CD14-positive monocyte (primary cell): ENCODE measurements at regions not wholly inside any gene's neighbourhood (a gene's known extent, or its start where the extent isn't known, plus 50 kb on each side); places are given as distances from the start of the nearest gene placed in this dataset.

Experiments used
- DNase-seq, 3 donors: peaks; one replicate each; pipeline ENCODE4 v3.0.0-alpha.2; 2011 to 2022
- H2AFZ ChIP-seq: 2 replicates; pipeline ENCODE4 v1.6.0; 2012; ENCODE audit warnings: mild to moderate bottlenecking, low read depth, low read length, inconsistent platforms; ENCODE audit not compliant: insufficient read depth, poor library complexity, severe bottlenecking
- H3K27ac ChIP-seq, 2 donors: 1 replicate in 1 of 2; 2 replicates in 1 of 2; pipeline ENCODE4 v1.5.1; 2012 to 2013; ENCODE audit warnings: low read length in 2 of 2, control low read depth in 1 of 2, inconsistent platforms in 1 of 2, low read depth in 1 of 2, mild to moderate bottlenecking in 1 of 2
- H3K27me3 ChIP-seq, 2 donors: one replicate each; pipeline versions ENCODE4 v1.6.0 to v1.6.1; 2011 to 2013; ENCODE audit warnings: low read length in 2 of 2; ENCODE audit not compliant: control insufficient read depth in 2 of 2, insufficient read depth in 2 of 2
- H3K36me3 ChIP-seq, 2 donors: replicated peaks in 1 of 2; 1 replicate in 1 of 2; 2 replicates in 1 of 2; pipeline versions ENCODE4 v1.5.1 to v1.6.1; 2012 to 2013; ENCODE audit warnings: low read length in 2 of 2, control low read depth in 1 of 2, inconsistent platforms in 1 of 2, mild to moderate bottlenecking in 1 of 2; ENCODE audit not compliant: insufficient read depth in 2 of 2, control insufficient read depth in 1 of 2
- H3K4me1 ChIP-seq, 2 donors: 1 replicate in 1 of 2; 2 replicates in 1 of 2; pipeline versions ENCODE4 v1.5.1 to v1.6.1; 2012 to 2013; ENCODE audit warnings: low read length in 2 of 2, control low read depth in 1 of 2, inconsistent platforms in 1 of 2, mild to moderate bottlenecking in 1 of 2, moderate library complexity in 1 of 2; ENCODE audit not compliant: insufficient read depth in 2 of 2, control insufficient read depth in 1 of 2
- H3K4me2 ChIP-seq: replicated peaks from 2 replicates; pipeline ENCODE3; 2012; ENCODE audit warnings: low read length, moderate library complexity, mild to moderate bottlenecking; ENCODE audit not compliant: poor library complexity, severe bottlenecking; ENCODE audit errors: extremely low read depth
- H3K4me3 ChIP-seq, 3 experiments: fragments of 200-600 bp in 1 of 3; sonication (generic) in 1 of 3; replicated peaks in 1 of 3; 1 replicate in 2 of 3; 2 replicates in 1 of 3; pipeline ENCODE4 v1.5.1; 2011 to 2013; ENCODE audit warnings: low read length in 3 of 3, mild to moderate bottlenecking in 3 of 3, control low read depth in 2 of 3, low read depth in 2 of 3, inconsistent platforms in 1 of 3, moderate library complexity in 1 of 3
- H3K79me2 ChIP-seq: 2 replicates; pipeline ENCODE4 v1.6.0; 2012; ENCODE audit warnings: mild to moderate bottlenecking, control low read depth, inconsistent platforms, low read length, moderate library complexity; ENCODE audit not compliant: insufficient read depth
- H3K9ac ChIP-seq: 2 replicates; pipeline ENCODE4 v1.6.0; 2017; ENCODE audit warnings: low read length, mild to moderate bottlenecking; ENCODE audit not compliant: insufficient read depth, poor library complexity, severe bottlenecking
- H3K9me3 ChIP-seq, 2 donors: replicated peaks in 1 of 2; 1 replicate in 1 of 2; 2 replicates in 1 of 2; pipeline versions ENCODE4 v1.5.1 to v1.6.1; 2012 to 2013; ENCODE audit warnings: low read length in 2 of 2, control low read depth in 1 of 2; ENCODE audit not compliant: control insufficient read depth in 1 of 2, insufficient read depth in 1 of 2
- H4K20me1 ChIP-seq: 2 replicates; pipeline ENCODE4 v1.6.0; 2012; ENCODE audit warnings: mild to moderate bottlenecking, low read length, control low read depth, moderate library complexity; ENCODE audit not compliant: insufficient read depth
- H3K27ac Mint-ChIP-seq, 7 donors: one replicate each; pipeline ENCODE4 v1.8.0; 2020; ENCODE audit warnings: mild to moderate bottlenecking in 7 of 7, mixed read lengths in 7 of 7, moderate library complexity in 6 of 7, inconsistent platforms in 2 of 7
- H3K27me3 Mint-ChIP-seq, 3 donors: one replicate each; pipeline ENCODE4 v1.8.0; 2021 to 2022; ENCODE audit warnings: low read depth in 3 of 3, mild to moderate bottlenecking in 3 of 3, mixed read lengths in 3 of 3, moderate library complexity in 3 of 3, inconsistent platforms in 1 of 3
- H3K36me3 Mint-ChIP-seq, 2 donors: one replicate each; pipeline ENCODE4 v1.8.0; 2020; ENCODE audit warnings: mixed read lengths in 2 of 2, inconsistent platforms in 1 of 2, mild to moderate bottlenecking in 1 of 2
- H3K4me1 Mint-ChIP-seq: one replicate; pipeline ENCODE4 v1.8.0; 2020; ENCODE audit warnings: mild to moderate bottlenecking, mixed read lengths
- H3K4me3 Mint-ChIP-seq, 2 donors: one replicate each; pipeline ENCODE4 v1.8.0; 2020; ENCODE audit warnings: mild to moderate bottlenecking in 2 of 2, mixed read lengths in 2 of 2, moderate library complexity in 1 of 2
- H3K9me3 Mint-ChIP-seq, 7 donors: one replicate each; pipeline ENCODE4 v1.8.0; 2020 to 2022; ENCODE audit warnings: mixed read lengths in 7 of 7, mild to moderate bottlenecking in 6 of 7, moderate library complexity in 6 of 7, inconsistent platforms in 2 of 7
- WGBS: methylation state at CpG from one replicate; pipeline ENCODE4 v1.1.5; 2013; ENCODE audit warnings: missing lambda C conversion rate; ENCODE audit not compliant: insufficient coverage; 5-methylcytosine and 5-hydroxymethylcytosine counted together
- intact Hi-C, 2 donors: fragments of 100-400 bp; cut with micrococcal nuclease; formaldehyde crosslinking; loops; one replicate each; pipeline versions ENCODE4 v1.15.0 to v1.15.1; 2023
- TF ChIP-seq, protein P1 (sequence below): fragments of 200-600 bp; IDR thresholded peaks from one replicate; pipeline ENCODE4 v1.8.0; 2022; ENCODE audit warnings: antibody characterized with exemption, mild to moderate bottlenecking

DNA sequence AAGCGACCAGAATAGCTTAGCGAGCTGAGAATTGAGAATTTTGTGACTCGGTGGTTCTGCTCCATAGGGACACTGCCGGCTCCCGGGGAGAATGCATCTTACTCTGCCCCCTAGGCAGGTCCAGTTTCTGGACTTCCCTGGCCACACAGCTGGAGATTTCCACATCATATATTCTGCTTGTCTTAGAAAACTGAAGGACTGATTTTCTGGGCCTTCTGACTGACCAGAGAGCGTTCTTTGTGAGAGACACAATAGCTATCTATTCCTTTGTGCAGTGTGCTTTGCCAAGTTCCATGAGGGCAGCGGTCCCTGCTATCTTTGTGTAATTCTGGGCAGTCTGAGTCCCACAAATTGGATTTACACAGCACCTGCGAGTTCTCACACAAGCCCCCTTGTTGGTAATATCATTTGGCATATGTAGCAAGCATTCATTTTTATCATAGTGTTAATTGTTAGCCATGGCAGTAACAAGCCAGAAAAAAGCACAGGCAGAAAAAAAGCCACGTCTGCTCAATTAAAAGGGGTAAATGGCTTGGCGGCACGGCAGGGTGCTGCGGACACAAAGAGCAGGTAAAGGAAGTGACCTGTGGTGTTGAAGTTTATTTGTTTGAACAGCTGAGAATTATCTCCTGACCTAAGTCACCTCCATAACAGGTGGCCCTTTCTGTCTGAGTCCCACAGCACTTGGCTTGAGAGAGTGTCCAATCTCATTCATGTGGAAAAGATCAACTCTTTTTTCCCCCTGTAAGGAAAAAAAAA is 688.7 kb downstream of the TUSC7 start:
- Mint-ChIP-seq H3K36me3 (no peaks in the 10 kb centered on the region), H3K9me3 (no peaks in the 10 kb centered on the region), H3K4me3 (no peak overlapping the region), H3K4me1 (no peaks in the 10 kb centered on the region), H3K27ac (no peak overlapping the region), H3K27me3 (no peaks in the 10 kb centered on the region)
- intact Hi-C loops = no loop called here
- 100% methylated on average over 3 of the region's 12 CpGs for WGBS
- Histone ChIP-seq H3K9me3 (no peaks in the 10 kb centered on the region), H3K4me1 (no peaks in the 10 kb centered on the region), H3K4me3 (no peak overlapping the region), H3K79me2 (no peaks in the 10 kb centered on the region), H3K27me3 (no peaks in the 10 kb centered on the region), H3K9ac (no peak overlapping the region), H3K4me2 (no peak overlapping the region), H3K36me3 (no peaks in the 10 kb centered on the region), H3K27ac (no peak overlapping the region), H4K20me1 (no peaks in the 10 kb centered on the region), H2AFZ (no peak overlapping the region)
- TF ChIP-seq, protein P1, sequence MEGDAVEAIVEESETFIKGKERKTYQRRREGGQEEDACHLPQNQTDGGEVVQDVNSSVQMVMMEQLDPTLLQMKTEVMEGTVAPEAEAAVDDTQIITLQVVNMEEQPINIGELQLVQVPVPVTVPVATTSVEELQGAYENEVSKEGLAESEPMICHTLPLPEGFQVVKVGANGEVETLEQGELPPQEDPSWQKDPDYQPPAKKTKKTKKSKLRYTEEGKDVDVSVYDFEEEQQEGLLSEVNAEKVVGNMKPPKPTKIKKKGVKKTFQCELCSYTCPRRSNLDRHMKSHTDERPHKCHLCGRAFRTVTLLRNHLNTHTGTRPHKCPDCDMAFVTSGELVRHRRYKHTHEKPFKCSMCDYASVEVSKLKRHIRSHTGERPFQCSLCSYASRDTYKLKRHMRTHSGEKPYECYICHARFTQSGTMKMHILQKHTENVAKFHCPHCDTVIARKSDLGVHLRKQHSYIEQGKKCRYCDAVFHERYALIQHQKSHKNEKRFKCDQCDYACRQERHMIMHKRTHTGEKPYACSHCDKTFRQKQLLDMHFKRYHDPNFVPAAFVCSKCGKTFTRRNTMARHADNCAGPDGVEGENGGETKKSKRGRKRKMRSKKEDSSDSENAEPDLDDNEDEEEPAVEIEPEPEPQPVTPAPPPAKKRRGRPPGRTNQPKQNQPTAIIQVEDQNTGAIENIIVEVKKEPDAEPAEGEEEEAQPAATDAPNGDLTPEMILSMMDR = no peak
- DNase-seq = no peak

GRCh38 chr3:117399311-117400078 is 689.9 kb downstream of the TUSC7 start:
- intact Hi-C loops = no loop called here
- Mint-ChIP-seq H3K9me3 (no peaks in the 10 kb centered on the region), H3K4me3 (no peak overlapping the region), H3K27ac (no peak overlapping the region), H3K36me3 (no peaks in the 10 kb centered on the region), H3K27me3 (no peaks in the 10 kb centered on the region), H3K4me1 (peaks cover 6% of the 10 kb centered on the region)
- H3K4me2 ChIP-seq = no peak overlapping the region
- H3K79me2 ChIP-seq = no peaks in the 10 kb centered on the region
- H2AFZ ChIP-seq = no peak overlapping the region
- no peak overlapping the region for H3K9ac ChIP-seq
- no peaks in the 10 kb centered on the region for H3K36me3 ChIP-seq
- DNase-seq = no peak
- no peaks in the 10 kb centered on the region for H3K27me3 ChIP-seq
- no peak overlapping the region for H3K4me3 ChIP-seq
- no peaks in the 10 kb centered on the region for H3K9me3 ChIP-seq
- 100% methylated on average over 2 of the region's 5 CpGs for WGBS
- TF ChIP-seq, protein P1 = no peak
- no peaks in the 10 kb centered on the region for H4K20me1 ChIP-seq
- H3K4me1 ChIP-seq = peaks cover 0 to 8% of the 10 kb centered on the region in 2 donors
- H3K27ac ChIP-seq = no peak overlapping the region
